ENCODE measurements at regions not wholly inside any gene's neighbourhood (a gene's known extent, or its start where the extent isn't known, plus 50 kb on each side); places are given as distances from the start of the nearest gene placed in this dataset.
"Not testable (repeated sequence)": the region's sequence is repeated elsewhere in the genome, so short reads cannot be mapped to it uniquely, and the experiment has no call there.

DNA sequence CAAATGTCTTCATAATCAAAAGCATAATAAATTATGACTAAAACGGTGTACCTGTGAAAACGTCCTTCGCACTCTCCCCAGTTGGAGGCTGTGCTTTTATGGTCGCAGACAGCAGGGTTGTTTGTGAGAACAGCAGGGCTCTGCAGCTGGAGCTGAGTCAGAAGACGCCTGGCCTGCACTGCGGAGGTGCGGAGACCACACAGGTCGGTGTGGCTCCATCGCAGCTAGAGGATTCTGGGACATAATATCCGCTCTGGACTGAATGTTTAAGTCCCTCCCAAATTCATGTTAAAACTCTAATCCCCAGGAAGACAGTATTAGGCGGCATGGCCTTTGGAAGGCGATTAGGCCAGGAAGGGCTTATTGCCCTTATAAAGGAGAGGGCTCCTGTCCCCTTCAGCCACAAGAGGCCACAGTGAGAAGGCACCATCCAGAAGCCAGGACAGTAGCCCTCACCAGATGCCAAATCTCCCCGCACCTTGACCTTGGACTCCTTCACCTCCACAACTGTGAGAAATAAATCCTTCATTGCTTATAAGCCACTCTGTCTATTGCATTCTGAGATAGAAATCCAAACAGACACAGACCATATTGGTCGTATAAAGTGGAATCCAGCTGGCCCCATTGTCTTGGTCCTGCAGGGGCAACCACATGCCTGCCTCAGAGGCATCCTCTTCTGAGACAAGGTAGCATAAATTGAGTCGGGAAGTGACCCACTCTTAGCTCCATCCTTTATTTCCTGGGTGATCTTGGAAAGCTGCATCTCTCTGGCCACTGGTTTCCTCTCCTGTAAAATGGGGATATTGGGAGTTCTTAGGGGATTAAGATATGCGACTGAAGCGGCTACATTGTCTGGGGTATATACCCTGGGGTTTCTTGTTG, 749.7 kb upstream of the TPTE start:
- H3K36me3 Mint-ChIP-seq (ENCODE audit: low read depth); H3K4me3 Mint-ChIP-seq; H3K27me3 Mint-ChIP-seq; H3K27ac Mint-ChIP-seq; H3K4me1 Mint-ChIP-seq (ENCODE audit: low read depth); DNase-seq: not testable (repeated sequence)
- peaks cover 23% of the 10 kb centered on the region for H3K9me3 Mint-ChIP-seq

DNA sequence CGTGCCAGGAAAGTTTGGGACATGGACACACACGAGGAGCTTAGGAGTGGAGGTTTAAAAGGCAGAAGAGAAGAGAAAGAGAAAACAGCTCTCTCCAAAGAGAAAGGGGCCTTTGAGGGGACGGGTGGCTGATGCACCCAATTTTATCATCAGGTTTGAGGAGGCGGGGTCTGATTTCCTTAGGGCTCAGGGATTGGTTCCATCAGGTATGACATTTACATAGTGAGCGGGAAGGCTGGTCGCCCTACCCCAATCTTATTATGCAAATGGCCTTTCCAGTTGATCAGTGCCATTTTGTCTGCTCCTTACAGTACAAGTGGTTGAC, 749.1 kb upstream of the TPTE start:
- no peaks in the 10 kb centered on the region for H3K27me3 Mint-ChIP-seq
- H3K4me1 Mint-ChIP-seq (ENCODE audit: low read depth), result no peaks in the 10 kb centered on the region
- no peak for DNase-seq
- no peak overlapping the region for H3K27ac Mint-ChIP-seq
- no peaks in the 10 kb centered on the region for H3K36me3 Mint-ChIP-seq (ENCODE audit: low read depth)
- no peak overlapping the region for H3K4me3 Mint-ChIP-seq
- H3K9me3 Mint-ChIP-seq, result peaks cover 25% of the 10 kb centered on the region

DNA sequence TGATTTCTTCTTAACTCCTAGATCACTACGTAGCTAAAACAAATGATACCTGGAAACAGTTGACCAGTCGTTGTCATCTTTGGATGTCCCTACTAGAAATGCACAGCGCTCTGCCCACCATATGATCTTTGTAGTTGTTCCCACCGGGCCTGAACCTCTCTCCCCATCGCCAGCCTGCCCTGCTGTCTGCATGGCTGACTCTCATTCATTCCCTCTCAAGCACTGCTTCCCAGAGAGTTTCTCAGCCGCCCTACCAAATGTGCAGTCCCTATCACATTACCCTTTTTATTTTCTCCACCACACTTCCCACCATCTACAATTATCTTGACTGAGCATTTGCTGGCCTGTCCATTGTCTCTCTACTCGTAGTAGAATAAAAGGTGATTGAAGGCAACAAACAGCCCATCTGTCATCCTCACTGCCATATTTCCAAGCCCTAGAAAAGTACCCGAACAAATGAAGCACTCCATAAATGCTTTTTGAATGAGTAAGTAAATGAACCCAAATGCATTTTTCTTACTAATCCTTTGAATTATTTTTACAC, 748.4 kb upstream of the TPTE start:
- not testable (repeated sequence) for H3K36me3 Mint-ChIP-seq (ENCODE audit: low read depth); H3K27me3 Mint-ChIP-seq; H3K4me3 Mint-ChIP-seq; H3K4me1 Mint-ChIP-seq (ENCODE audit: low read depth); H3K27ac Mint-ChIP-seq; DNase-seq
- H3K9me3 Mint-ChIP-seq, result peaks cover 28% of the 10 kb centered on the region

DNA sequence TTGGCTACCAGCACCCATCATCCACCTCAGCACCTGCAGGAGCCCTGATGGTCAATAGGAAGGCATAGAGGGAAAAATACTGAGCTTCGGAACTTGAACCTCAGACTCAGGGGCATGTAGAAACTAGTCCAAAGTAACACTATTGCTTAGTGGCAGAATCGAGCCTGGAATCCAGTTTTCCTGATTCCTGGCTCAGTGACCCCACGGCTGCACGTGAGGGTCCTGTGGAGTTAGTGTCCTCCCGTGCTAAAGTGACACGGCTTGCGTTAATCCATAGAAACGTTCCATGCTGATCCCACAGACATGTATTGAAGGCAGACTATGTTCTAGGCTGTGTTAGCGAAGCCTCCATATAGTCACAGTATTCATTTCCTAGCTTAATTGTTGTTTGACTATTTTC, 747.0 kb upstream of the TPTE start:
- H3K27me3 Mint-ChIP-seq, result no peaks in the 10 kb centered on the region
- H3K4me3 Mint-ChIP-seq, result no peak overlapping the region
- no peak for DNase-seq
- no peaks in the 10 kb centered on the region for H3K36me3 Mint-ChIP-seq (ENCODE audit: low read depth)
- no peak overlapping the region for H3K27ac Mint-ChIP-seq
- peaks cover 36% of the 10 kb centered on the region for H3K9me3 Mint-ChIP-seq
- H3K4me1 Mint-ChIP-seq (ENCODE audit: low read depth), result no peaks in the 10 kb centered on the region

DNA sequence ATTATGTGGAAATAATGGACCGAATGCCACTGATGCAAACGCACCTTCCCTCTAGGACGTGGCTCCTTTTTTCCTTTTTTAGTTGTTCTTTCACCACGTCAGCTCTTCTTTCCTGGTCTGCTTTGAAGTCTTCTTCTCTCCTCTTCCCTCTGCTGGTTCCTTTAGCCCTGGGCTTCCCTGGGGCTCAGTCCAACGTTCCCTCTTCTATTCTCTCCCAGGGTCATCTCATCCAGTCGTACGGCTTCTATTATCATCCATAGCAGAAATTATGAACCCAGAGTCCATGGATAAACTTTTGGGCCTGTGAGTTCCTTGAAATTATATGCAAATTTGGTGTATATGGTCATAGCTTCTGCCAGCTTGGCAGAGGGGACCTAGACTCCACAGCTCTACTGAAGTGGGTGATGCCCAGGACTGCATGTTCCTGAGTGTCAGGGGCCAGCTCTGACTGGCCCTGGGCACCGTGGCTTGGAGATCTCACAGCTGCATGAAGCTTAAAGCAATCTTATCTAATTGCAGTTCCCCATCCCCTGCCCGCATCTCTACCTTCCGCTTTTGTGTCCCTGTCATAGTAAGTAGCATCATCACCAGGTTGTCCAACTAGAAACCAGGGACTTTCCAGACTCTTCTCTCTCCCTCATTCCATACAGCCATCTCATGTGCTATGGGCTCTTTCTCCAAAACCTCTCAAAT, 746.3 kb upstream of the TPTE start:
- not testable (repeated sequence) for H3K36me3 Mint-ChIP-seq (ENCODE audit: low read depth); DNase-seq; H3K4me3 Mint-ChIP-seq; H3K27me3 Mint-ChIP-seq; H3K27ac Mint-ChIP-seq; H3K4me1 Mint-ChIP-seq (ENCODE audit: low read depth)
- H3K9me3 Mint-ChIP-seq, result peaks cover 40% of the 10 kb centered on the region

DNA sequence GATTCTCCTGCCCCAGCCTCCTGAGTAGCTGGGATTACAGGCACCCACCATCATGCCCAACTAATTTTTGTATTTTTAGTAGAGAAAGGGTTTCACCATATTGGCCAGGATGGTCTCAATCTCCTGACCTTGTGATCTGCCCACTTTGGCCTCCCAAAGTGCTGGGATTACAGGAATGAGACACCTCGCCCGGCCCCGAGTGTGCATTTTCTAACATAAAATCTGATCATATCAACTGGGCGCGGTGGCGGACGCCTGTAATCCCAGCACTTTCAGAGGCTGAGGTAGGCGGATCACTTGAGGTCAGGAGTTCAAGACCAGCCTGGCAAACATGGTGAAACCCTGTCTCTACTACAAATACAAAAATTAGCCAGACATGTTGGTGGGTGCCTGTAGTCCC, 745.5 kb upstream of the TPTE start:
- not testable (repeated sequence) for H3K27me3 Mint-ChIP-seq; H3K4me1 Mint-ChIP-seq (ENCODE audit: low read depth); DNase-seq; H3K4me3 Mint-ChIP-seq; H3K36me3 Mint-ChIP-seq (ENCODE audit: low read depth); H3K27ac Mint-ChIP-seq
- peaks cover 44% of the 10 kb centered on the region for H3K9me3 Mint-ChIP-seq

DNA sequence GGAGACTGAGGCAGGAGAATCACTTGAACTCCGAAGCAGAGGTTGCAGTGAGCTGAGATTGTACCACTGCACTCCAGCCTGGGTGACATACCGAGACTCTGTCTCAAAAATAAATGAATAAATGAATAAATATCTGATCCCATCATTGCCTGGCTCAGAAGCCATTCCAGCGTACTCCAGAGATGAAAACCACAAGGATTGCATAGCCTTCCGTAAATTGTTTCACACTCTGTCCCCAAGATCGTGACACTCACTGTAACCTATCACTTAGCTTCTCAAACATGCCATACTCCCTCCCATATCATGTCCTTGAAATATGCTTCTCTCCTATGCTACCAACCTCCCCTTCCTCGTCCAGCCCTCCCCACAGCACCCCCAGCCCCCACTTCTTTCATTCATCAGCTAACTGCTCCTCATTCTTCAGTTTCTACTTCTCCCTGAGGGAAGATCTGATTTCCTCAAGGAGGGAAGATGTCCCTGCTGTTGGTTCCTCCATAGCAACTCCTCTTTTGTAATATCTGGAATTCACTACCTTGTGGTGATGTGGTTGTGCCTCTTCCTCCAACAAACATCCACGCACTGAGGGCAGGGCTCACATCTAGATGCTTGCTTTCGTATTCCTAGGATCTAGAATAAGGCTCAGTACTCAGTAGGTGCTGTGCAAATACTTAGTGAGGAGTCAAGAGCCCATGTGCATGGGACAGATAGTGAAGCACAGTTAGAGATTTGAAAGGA, 744.9 kb upstream of the TPTE start:
- peaks cover 47% of the 10 kb centered on the region for H3K9me3 Mint-ChIP-seq
- not testable (repeated sequence) for H3K27ac Mint-ChIP-seq; H3K27me3 Mint-ChIP-seq; H3K4me1 Mint-ChIP-seq (ENCODE audit: low read depth); H3K4me3 Mint-ChIP-seq; DNase-seq; H3K36me3 Mint-ChIP-seq (ENCODE audit: low read depth)

DNA sequence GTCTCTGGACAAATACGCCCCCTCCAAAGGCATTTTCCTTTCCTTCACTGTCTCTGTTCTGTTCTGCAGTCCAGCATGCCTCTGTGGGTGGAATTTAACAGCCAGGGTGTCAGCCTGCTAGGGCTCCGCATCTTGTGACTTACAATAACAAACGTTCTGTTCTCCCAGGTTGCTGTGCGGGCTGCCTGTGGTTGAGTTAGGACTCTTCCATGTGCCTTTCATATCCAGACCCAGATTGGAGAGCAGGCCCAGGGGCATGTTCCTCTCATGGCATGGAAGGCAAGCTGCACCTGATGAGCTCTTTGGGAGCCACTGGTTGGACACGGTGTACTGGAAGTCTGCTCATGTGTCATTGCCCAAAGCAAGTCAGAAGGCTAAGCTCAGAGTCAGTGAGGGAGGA, 742.8 kb upstream of the TPTE start:
- not testable (repeated sequence) for DNase-seq; H3K27me3 Mint-ChIP-seq; H3K36me3 Mint-ChIP-seq (ENCODE audit: low read depth); H3K4me1 Mint-ChIP-seq (ENCODE audit: low read depth); H3K4me3 Mint-ChIP-seq; H3K27ac Mint-ChIP-seq
- peaks cover 61% of the 10 kb centered on the region for H3K9me3 Mint-ChIP-seq

DNA sequence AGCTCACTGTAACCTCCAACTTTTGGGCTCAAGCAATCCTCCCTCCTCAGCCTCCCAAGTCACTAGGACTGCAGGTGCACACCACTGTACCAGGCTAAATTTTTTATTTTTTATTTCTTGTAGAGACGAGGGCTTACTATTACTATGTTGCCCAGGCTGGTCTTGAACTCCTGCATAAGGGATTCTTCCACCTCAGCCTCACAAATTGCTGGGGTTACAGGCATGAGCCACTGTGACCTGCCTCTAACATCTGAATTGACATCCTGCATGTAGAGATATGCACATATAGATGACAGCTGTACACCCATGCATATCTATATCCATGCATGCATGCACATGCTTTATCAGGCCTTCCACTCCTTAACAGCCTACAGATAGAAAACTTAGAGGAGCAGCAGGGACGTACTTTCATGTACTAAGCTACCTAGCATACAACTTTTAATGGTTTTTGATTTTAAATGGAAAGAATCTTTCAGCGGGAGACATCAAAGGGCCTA, 740.9 kb upstream of the TPTE start:
- Mint-ChIP-seq H3K36me3 (ENCODE audit: low read depth) (no peaks in the 10 kb centered on the region), H3K4me1 (ENCODE audit: low read depth) (no peaks in the 10 kb centered on the region), H3K4me3 (no peak overlapping the region), H3K9me3 (peaks cover 54% of the 10 kb centered on the region), H3K27me3 (no peaks in the 10 kb centered on the region), H3K27ac (no peak overlapping the region)
- DNase-seq, result no peak

DNA sequence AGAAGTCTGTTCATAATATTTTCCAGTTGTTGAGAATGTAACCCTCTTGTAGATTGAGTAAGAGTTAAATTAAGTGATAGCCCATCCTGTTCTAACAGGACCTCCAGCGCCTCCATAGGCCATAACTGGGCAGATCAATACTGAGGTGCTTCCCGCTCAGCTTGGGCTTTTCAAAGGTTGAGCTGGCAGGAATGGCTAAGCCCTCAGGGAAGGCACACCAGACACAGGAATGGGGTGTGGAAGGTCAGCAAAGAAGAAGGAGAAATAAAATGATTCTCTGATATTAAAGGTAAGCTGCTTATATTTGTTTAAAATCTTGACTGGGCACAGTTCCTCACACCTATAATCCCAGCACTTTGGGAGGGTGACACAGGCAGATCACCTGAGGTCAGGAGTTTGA, 737.8 kb upstream of the TPTE start:
- not testable (repeated sequence) for H3K4me3 Mint-ChIP-seq; H3K27ac Mint-ChIP-seq; DNase-seq; H3K4me1 Mint-ChIP-seq (ENCODE audit: low read depth); H3K27me3 Mint-ChIP-seq; H3K36me3 Mint-ChIP-seq (ENCODE audit: low read depth)
- peaks cover 59% of the 10 kb centered on the region for H3K9me3 Mint-ChIP-seq

DNA sequence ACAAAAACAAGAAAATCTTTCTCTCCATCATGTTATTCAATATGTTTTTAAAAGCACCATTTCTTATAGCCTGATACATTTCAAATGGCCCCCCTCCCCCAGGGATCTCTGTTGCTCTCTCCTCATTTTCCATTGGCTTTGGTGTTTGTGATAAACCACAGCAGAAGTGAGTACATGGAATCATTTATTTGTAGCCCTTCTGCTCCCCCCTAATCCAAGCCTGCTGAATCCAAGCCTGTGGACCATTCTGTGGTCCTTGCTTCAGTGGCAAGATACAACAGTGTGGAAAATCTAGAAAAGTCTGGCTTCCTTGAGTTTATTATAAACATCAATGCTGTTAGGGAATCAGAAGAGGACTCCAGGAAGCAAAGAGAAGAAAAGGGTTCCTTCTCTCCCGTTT, 737.2 kb upstream of the TPTE start:
- H3K4me3 Mint-ChIP-seq; H3K27me3 Mint-ChIP-seq; H3K36me3 Mint-ChIP-seq (ENCODE audit: low read depth); DNase-seq; H3K27ac Mint-ChIP-seq; H3K4me1 Mint-ChIP-seq (ENCODE audit: low read depth): not testable (repeated sequence)
- H3K9me3 Mint-ChIP-seq, result peaks cover 60% of the 10 kb centered on the region

DNA sequence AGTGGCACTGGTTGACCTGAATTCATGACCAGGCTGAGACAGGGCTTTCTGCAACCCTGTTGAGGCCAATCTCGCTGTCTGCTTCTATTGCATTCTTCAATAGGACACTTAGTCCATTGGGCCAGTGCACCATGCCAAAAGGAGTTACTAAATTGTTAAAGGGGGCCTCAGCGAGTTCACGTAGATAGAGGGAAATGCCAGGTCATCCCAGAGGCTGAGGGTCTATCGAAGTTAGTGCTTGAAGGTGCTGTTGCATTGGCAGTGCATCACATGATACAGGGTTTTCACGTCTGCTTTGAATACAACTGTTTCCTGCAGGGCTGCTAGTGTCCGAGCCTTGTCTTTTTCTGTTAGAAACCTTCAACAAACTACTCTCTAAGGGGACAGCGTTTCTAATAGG, 735.3 kb upstream of the TPTE start:
- not testable (repeated sequence) for H3K4me3 Mint-ChIP-seq; DNase-seq; H3K4me1 Mint-ChIP-seq (ENCODE audit: low read depth); H3K27ac Mint-ChIP-seq; H3K27me3 Mint-ChIP-seq; H3K36me3 Mint-ChIP-seq (ENCODE audit: low read depth)
- peaks cover 58% of the 10 kb centered on the region for H3K9me3 Mint-ChIP-seq

DNA sequence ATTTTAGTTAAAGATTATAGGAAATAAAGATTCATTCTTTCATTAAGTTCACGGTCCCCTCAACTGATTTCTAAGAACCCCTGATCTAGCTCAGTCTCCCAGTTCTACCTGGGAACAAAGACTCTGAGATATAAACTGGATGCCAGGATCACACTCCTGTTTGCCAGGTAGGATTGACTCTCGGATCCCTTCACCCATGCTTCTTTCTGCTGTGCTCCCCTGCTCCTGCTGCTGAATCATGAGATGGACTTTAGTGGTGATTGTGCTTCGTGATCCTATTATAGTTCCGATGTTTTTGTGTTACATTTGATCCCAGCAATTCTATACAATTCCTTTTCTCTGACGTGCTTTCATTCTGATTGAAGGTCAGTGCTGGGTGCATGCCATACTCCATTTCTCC, 733.1 kb upstream of the TPTE start:
- H3K27me3 Mint-ChIP-seq; H3K4me3 Mint-ChIP-seq; DNase-seq; H3K27ac Mint-ChIP-seq; H3K4me1 Mint-ChIP-seq (ENCODE audit: low read depth); H3K36me3 Mint-ChIP-seq (ENCODE audit: low read depth): not testable (repeated sequence)
- H3K9me3 Mint-ChIP-seq, result peaks cover 59% of the 10 kb centered on the region

DNA sequence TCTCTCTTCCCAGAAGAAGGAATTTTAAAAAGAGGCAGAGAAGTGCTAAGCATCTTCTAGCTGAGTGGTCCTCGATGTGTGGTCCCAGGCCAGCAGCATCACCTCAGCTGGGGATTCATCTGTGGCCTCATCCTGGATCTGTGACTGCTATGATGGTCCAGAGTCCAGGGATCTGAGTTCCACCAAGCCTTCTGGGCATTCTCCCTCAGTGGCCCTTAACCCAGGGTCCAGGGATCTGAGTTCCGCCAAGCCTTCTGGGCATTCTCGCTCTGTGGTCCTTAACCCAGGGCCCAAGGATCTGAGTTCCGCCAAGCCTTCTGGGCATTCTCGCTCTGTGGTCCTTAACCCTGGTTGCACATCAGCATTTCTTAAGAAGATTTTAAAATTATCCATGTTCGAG, 731.0 kb upstream of the TPTE start:
- not testable (repeated sequence) for H3K27me3 Mint-ChIP-seq; H3K27ac Mint-ChIP-seq; H3K36me3 Mint-ChIP-seq (ENCODE audit: low read depth); DNase-seq; H3K4me3 Mint-ChIP-seq; H3K4me1 Mint-ChIP-seq (ENCODE audit: low read depth)
- H3K9me3 Mint-ChIP-seq, result peaks cover 60% of the 10 kb centered on the region

DNA sequence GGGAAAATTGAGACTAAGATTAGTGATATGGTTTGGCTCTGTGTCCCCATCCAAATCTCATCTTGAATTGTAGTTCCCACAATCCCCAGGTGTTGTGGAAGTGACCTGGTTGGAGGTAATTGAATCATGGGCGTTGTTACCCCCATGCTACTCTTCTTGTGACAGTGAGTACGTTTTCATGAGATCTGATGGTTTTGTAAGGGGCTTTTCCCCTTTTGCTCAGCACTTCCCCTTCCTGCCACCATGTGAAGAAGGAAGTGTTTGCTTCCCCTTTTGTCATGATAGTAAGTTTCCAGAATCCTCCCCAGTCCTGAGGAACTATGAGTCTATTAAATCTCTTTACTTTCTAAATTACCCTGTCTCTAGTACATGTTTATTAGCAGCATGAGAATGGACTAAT, 729.9 kb upstream of the TPTE start:
- H3K36me3 Mint-ChIP-seq (ENCODE audit: low read depth); H3K27me3 Mint-ChIP-seq; H3K4me1 Mint-ChIP-seq (ENCODE audit: low read depth); H3K4me3 Mint-ChIP-seq; DNase-seq; H3K27ac Mint-ChIP-seq: not testable (repeated sequence)
- peaks cover 63% of the 10 kb centered on the region for H3K9me3 Mint-ChIP-seq

Data from activated T-cell treated with anti-CD3 and anti-CD28 coated beads, Interleukin-2, amount 50 U/mL, for 24 hours (primary cell).